ENCODE measurements at regions not wholly inside any gene's neighbourhood (a gene's known extent, or its start where the extent isn't known, plus 50 kb on each side); places are given as distances from the start of the nearest gene placed in this dataset.

DNA sequence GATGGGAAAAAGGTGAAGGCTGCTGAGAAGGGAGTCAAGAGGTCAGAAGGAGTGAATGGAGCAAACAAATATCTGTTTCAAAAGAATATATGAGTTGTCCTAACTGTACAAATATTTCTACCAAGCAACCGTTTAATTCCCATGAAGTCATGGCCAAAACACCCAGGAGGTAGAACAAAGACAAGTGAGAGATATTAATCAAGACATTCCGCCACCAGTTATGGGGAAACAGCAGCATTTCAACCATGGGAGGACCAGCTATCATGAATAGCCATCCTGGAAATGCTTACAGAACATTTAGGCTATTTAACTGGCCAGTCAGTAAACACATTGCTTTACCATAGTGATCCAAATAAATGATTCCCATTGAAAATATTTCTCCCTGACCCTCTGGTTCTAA, 396.3 kb downstream of the IRS1 start:
- Mint-ChIP-seq H3K36me3 (no peaks in the 10 kb centered on the region), H3K4me1 (peaks cover 30% of the 10 kb centered on the region), H3K27ac (peak overlapping the region; percentile 51), H3K4me3 (no peak overlapping the region), H3K27me3 (ENCODE audit: low read depth) (no peaks in the 10 kb centered on the region), H3K9me3 (peaks cover 10% of the 10 kb centered on the region)
- no peak for DNase-seq (ENCODE audit: low spot score in 2 of 2, unreplicated experiment in 2 of 2)
- TF ChIP-seq CTCF (IDR thresholded peaks at IDR 0.05; ENCODE audit: unreplicated experiment) = no peak

DNA sequence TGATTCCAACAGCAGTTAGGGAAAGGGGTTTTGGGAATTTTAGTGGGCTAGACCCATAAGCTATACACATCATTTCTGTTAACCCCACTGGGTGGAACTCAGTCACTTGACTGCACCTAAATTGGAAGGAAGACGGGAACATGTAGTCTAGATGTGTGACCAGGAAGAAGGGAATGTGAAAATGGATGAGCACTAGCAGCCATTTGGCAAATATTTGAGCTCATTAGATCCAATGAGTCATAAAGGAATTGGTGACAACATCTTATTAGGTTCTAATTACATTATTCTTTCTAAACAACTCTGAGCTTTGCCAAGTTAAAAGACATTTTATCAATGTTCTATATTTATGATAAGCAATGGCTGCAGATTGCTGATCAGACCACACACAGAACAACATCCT, 400.6 kb downstream of the IRS1 start:
- DNase-seq (ENCODE audit: low spot score in 2 of 2, unreplicated experiment in 2 of 2) = no peak
- no peak overlapping the region for H3K4me3 Mint-ChIP-seq

GRCh38 chr2:226398580-226398979, 401.0 kb downstream of the IRS1 start:
- DNase-seq (ENCODE audit: low spot score in 2 of 2, unreplicated experiment in 2 of 2) = no peak
- peaks cover 10% of the 10 kb centered on the region for H3K9me3 Mint-ChIP-seq

More for the DNA sequence above, 400.6 kb downstream of the IRS1 start:
- Mint-ChIP-seq H3K4me1 (peaks cover 10% of the 10 kb centered on the region), H3K36me3 (no peaks in the 10 kb centered on the region), H3K27me3 (ENCODE audit: low read depth) (no peaks in the 10 kb centered on the region), H3K27ac (no peak overlapping the region), H3K9me3 (peaks cover 10% of the 10 kb centered on the region)
- no peak for TF ChIP-seq CTCF (IDR thresholded peaks at IDR 0.05; ENCODE audit: unreplicated experiment)

GRCh38 chr2:226396541-226396940, 403.1 kb downstream of the IRS1 start:
- Mint-ChIP-seq H3K4me1 (no peaks in the 10 kb centered on the region), H3K36me3 (no peaks in the 10 kb centered on the region), H3K9me3 (peaks cover 17% of the 10 kb centered on the region), H3K27me3 (ENCODE audit: low read depth) (no peaks in the 10 kb centered on the region), H3K27ac (no peak overlapping the region), H3K4me3 (no peak overlapping the region)
- no peak for TF ChIP-seq CTCF (IDR thresholded peaks at IDR 0.05; ENCODE audit: unreplicated experiment)
- no peak for DNase-seq (ENCODE audit: low spot score in 2 of 2, unreplicated experiment in 2 of 2)

More at GRCh38 chr2:226398580-226398979, 401.0 kb downstream of the IRS1 start:
- H3K36me3 Mint-ChIP-seq = no peaks in the 10 kb centered on the region
- no peak overlapping the region for H3K27ac Mint-ChIP-seq
- no peak overlapping the region for H3K4me3 Mint-ChIP-seq
- H3K4me1 Mint-ChIP-seq = peaks cover 6% of the 10 kb centered on the region
- no peak for TF ChIP-seq CTCF (IDR thresholded peaks at IDR 0.05; ENCODE audit: unreplicated experiment)
- H3K27me3 Mint-ChIP-seq (ENCODE audit: low read depth) = no peaks in the 10 kb centered on the region

GRCh38 chr2:226387499-226387942, 412.1 kb downstream of the IRS1 start:
- H3K36me3 Mint-ChIP-seq = no peaks in the 10 kb centered on the region
- H3K4me1 Mint-ChIP-seq = no peaks in the 10 kb centered on the region
- H3K27me3 Mint-ChIP-seq (ENCODE audit: low read depth) = no peaks in the 10 kb centered on the region
- DNase-seq (ENCODE audit: low spot score in 2 of 2, unreplicated experiment in 2 of 2) = no peak
- H3K9me3 Mint-ChIP-seq = peaks cover under 1% of the 10 kb centered on the region
- no peak overlapping the region for H3K27ac Mint-ChIP-seq
- no peak overlapping the region for H3K4me3 Mint-ChIP-seq
- TF ChIP-seq CTCF (IDR thresholded peaks at IDR 0.05; ENCODE audit: unreplicated experiment) = no peak

- no peaks in the 10 kb centered on the region for H3K9me3 Mint-ChIP-seq
- no peak overlapping the region for H3K4me3 Mint-ChIP-seq
- no peak overlapping the region for H3K27ac Mint-ChIP-seq
- H3K4me1 Mint-ChIP-seq = peaks cover 11% of the 10 kb centered on the region
- H3K27me3 Mint-ChIP-seq (ENCODE audit: low read depth) = no peaks in the 10 kb centered on the region
- no peak for DNase-seq (ENCODE audit: low spot score in 2 of 2, unreplicated experiment in 2 of 2)
- no peaks in the 10 kb centered on the region for H3K36me3 Mint-ChIP-seq
- TF ChIP-seq CTCF (IDR thresholded peaks at IDR 0.05; ENCODE audit: unreplicated experiment) = no peak
Measured at GRCh38 chr2:226383461-226383860, 416.2 kb downstream of the IRS1 start.
